CD14-positive monocyte (primary cell): ENCODE measurements at regions not wholly inside any gene's neighbourhood (a gene's known extent, or its start where the extent isn't known, plus 50 kb on each side); places are given as distances from the start of the nearest gene placed in this dataset.

Source experiments
- DNase-seq, 3 donors: peaks; one replicate each; pipeline ENCODE4 v3.0.0-alpha.2; 2011 to 2022
- H2AFZ ChIP-seq: 2 replicates; pipeline ENCODE4 v1.6.0; 2012; ENCODE audit warnings: mild to moderate bottlenecking, low read depth, low read length, inconsistent platforms; ENCODE audit not compliant: insufficient read depth, poor library complexity, severe bottlenecking
- H3K27ac ChIP-seq, 2 donors: 1 replicate in 1 of 2; 2 replicates in 1 of 2; pipeline ENCODE4 v1.5.1; 2012 to 2013; ENCODE audit warnings: low read length in 2 of 2, control low read depth in 1 of 2, inconsistent platforms in 1 of 2, low read depth in 1 of 2, mild to moderate bottlenecking in 1 of 2
- H3K27me3 ChIP-seq, 2 donors: one replicate each; pipeline versions ENCODE4 v1.6.0 to v1.6.1; 2011 to 2013; ENCODE audit warnings: low read length in 2 of 2; ENCODE audit not compliant: control insufficient read depth in 2 of 2, insufficient read depth in 2 of 2
- H3K36me3 ChIP-seq, 2 donors: replicated peaks in 1 of 2; 1 replicate in 1 of 2; 2 replicates in 1 of 2; pipeline versions ENCODE4 v1.5.1 to v1.6.1; 2012 to 2013; ENCODE audit warnings: low read length in 2 of 2, control low read depth in 1 of 2, inconsistent platforms in 1 of 2, mild to moderate bottlenecking in 1 of 2; ENCODE audit not compliant: insufficient read depth in 2 of 2, control insufficient read depth in 1 of 2
- H3K4me1 ChIP-seq, 2 donors: 1 replicate in 1 of 2; 2 replicates in 1 of 2; pipeline versions ENCODE4 v1.5.1 to v1.6.1; 2012 to 2013; ENCODE audit warnings: low read length in 2 of 2, control low read depth in 1 of 2, inconsistent platforms in 1 of 2, mild to moderate bottlenecking in 1 of 2, moderate library complexity in 1 of 2; ENCODE audit not compliant: insufficient read depth in 2 of 2, control insufficient read depth in 1 of 2
- H3K4me2 ChIP-seq: replicated peaks from 2 replicates; pipeline ENCODE3; 2012; ENCODE audit warnings: low read length, moderate library complexity, mild to moderate bottlenecking; ENCODE audit not compliant: poor library complexity, severe bottlenecking; ENCODE audit errors: extremely low read depth
- H3K4me3 ChIP-seq, 3 experiments: fragments of 200-600 bp in 1 of 3; sonication (generic) in 1 of 3; replicated peaks in 1 of 3; 1 replicate in 2 of 3; 2 replicates in 1 of 3; pipeline ENCODE4 v1.5.1; 2011 to 2013; ENCODE audit warnings: low read length in 3 of 3, mild to moderate bottlenecking in 3 of 3, control low read depth in 2 of 3, low read depth in 2 of 3, inconsistent platforms in 1 of 3, moderate library complexity in 1 of 3
- H3K79me2 ChIP-seq: 2 replicates; pipeline ENCODE4 v1.6.0; 2012; ENCODE audit warnings: mild to moderate bottlenecking, control low read depth, inconsistent platforms, low read length, moderate library complexity; ENCODE audit not compliant: insufficient read depth
- H3K9ac ChIP-seq: 2 replicates; pipeline ENCODE4 v1.6.0; 2017; ENCODE audit warnings: low read length, mild to moderate bottlenecking; ENCODE audit not compliant: insufficient read depth, poor library complexity, severe bottlenecking
- H3K9me3 ChIP-seq, 2 donors: replicated peaks in 1 of 2; 1 replicate in 1 of 2; 2 replicates in 1 of 2; pipeline versions ENCODE4 v1.5.1 to v1.6.1; 2012 to 2013; ENCODE audit warnings: low read length in 2 of 2, control low read depth in 1 of 2; ENCODE audit not compliant: control insufficient read depth in 1 of 2, insufficient read depth in 1 of 2
- H4K20me1 ChIP-seq: 2 replicates; pipeline ENCODE4 v1.6.0; 2012; ENCODE audit warnings: mild to moderate bottlenecking, low read length, control low read depth, moderate library complexity; ENCODE audit not compliant: insufficient read depth
- H3K27ac Mint-ChIP-seq, 7 donors: one replicate each; pipeline ENCODE4 v1.8.0; 2020; ENCODE audit warnings: mild to moderate bottlenecking in 7 of 7, mixed read lengths in 7 of 7, moderate library complexity in 6 of 7, inconsistent platforms in 2 of 7
- H3K27me3 Mint-ChIP-seq, 3 donors: one replicate each; pipeline ENCODE4 v1.8.0; 2021 to 2022; ENCODE audit warnings: low read depth in 3 of 3, mild to moderate bottlenecking in 3 of 3, mixed read lengths in 3 of 3, moderate library complexity in 3 of 3, inconsistent platforms in 1 of 3
- H3K36me3 Mint-ChIP-seq, 2 donors: one replicate each; pipeline ENCODE4 v1.8.0; 2020; ENCODE audit warnings: mixed read lengths in 2 of 2, inconsistent platforms in 1 of 2, mild to moderate bottlenecking in 1 of 2
- H3K4me1 Mint-ChIP-seq: one replicate; pipeline ENCODE4 v1.8.0; 2020; ENCODE audit warnings: mild to moderate bottlenecking, mixed read lengths
- H3K4me3 Mint-ChIP-seq, 2 donors: one replicate each; pipeline ENCODE4 v1.8.0; 2020; ENCODE audit warnings: mild to moderate bottlenecking in 2 of 2, mixed read lengths in 2 of 2, moderate library complexity in 1 of 2
- H3K9me3 Mint-ChIP-seq, 7 donors: one replicate each; pipeline ENCODE4 v1.8.0; 2020 to 2022; ENCODE audit warnings: mixed read lengths in 7 of 7, mild to moderate bottlenecking in 6 of 7, moderate library complexity in 6 of 7, inconsistent platforms in 2 of 7
- WGBS: methylation state at CpG from one replicate; pipeline ENCODE4 v1.1.5; 2013; ENCODE audit warnings: missing lambda C conversion rate; ENCODE audit not compliant: insufficient coverage; 5-methylcytosine and 5-hydroxymethylcytosine counted together
- intact Hi-C, 2 donors: fragments of 100-400 bp; cut with micrococcal nuclease; formaldehyde crosslinking; loops; one replicate each; pipeline versions ENCODE4 v1.15.0 to v1.15.1; 2023
- TF ChIP-seq, protein P1 (sequence below): fragments of 200-600 bp; IDR thresholded peaks from one replicate; pipeline ENCODE4 v1.8.0; 2022; ENCODE audit warnings: antibody characterized with exemption, mild to moderate bottlenecking

DNA sequence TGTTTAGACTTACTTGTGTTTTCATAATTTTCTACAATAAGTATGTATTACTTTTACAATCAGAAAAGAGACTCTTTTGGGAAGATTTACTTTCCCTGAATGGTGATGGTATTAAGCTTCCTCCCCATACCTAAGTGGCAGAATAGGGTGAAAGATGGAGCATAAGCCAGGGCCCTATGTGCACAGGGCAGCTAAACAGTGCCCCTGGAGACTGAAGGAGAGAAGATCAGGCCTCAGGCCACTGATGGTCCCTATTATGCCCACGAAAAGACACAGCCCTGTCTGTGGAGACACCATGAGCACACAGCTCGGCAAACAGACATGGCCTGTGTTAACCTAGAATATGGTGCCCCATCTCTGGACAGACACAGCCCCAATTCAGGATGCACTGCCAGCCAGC, 139.4 kb downstream of the OAT start:
- intact Hi-C loops, result no loop called here
- Histone ChIP-seq H3K4me2 (no peak overlapping the region), H3K27ac (peak overlapping the region in 1 of 2 donors; percentile 24), H4K20me1 (no peaks in the 10 kb centered on the region), H2AFZ (peak overlapping the region; percentile 49), H3K79me2 (no peaks in the 10 kb centered on the region), H3K4me3 (no peak overlapping the region), H3K4me1 (peaks cover 11 to 17% of the 10 kb centered on the region in 2 donors), H3K9ac (no peak overlapping the region), H3K36me3 (no peaks in the 10 kb centered on the region), H3K9me3 (peaks cover 0 to 12% of the 10 kb centered on the region in 2 donors), H3K27me3 (no peaks in the 10 kb centered on the region)
- TF ChIP-seq, protein P1, sequence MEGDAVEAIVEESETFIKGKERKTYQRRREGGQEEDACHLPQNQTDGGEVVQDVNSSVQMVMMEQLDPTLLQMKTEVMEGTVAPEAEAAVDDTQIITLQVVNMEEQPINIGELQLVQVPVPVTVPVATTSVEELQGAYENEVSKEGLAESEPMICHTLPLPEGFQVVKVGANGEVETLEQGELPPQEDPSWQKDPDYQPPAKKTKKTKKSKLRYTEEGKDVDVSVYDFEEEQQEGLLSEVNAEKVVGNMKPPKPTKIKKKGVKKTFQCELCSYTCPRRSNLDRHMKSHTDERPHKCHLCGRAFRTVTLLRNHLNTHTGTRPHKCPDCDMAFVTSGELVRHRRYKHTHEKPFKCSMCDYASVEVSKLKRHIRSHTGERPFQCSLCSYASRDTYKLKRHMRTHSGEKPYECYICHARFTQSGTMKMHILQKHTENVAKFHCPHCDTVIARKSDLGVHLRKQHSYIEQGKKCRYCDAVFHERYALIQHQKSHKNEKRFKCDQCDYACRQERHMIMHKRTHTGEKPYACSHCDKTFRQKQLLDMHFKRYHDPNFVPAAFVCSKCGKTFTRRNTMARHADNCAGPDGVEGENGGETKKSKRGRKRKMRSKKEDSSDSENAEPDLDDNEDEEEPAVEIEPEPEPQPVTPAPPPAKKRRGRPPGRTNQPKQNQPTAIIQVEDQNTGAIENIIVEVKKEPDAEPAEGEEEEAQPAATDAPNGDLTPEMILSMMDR, result no peak
- H3K27me3 Mint-ChIP-seq, result peaks cover 0 to 2% (median 1%) of the 10 kb centered on the region in 3 donors
- peak overlapping the region in 4 of 7 donors; percentile 13 to 85 (median 36) for H3K27ac Mint-ChIP-seq
- peaks cover 1 to 6% of the 10 kb centered on the region in 2 donors for H3K36me3 Mint-ChIP-seq
- WGBS, result 100% methylated on average over 2 of the region's 2 CpGs
- peaks cover 3 to 8% (median 6%) of the 10 kb centered on the region in 7 donors for H3K9me3 Mint-ChIP-seq
- no peak overlapping the region for H3K4me3 Mint-ChIP-seq
- DNase-seq, result no peak
- peaks cover 24% of the 10 kb centered on the region for H3K4me1 Mint-ChIP-seq

DNA sequence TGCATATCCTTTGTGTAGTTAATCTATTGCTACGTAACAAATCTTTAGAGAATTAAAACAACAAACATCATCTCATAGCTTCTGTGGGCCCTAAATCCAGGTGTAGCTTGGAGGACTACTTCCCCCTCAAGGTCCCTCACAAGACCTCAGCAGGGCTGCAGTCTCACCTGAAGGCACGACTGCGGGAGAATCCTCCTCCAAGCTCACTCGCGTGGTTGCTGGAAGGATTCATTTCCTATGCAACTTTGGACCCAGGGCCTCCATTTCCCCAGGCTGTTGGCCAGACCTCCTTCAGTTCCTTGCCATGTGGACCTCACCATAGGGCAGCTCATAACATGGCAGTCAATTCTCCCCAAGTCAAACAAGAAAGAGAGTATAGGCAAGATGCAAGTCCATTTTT, 140.4 kb downstream of the OAT start:
- H3K4me1 Mint-ChIP-seq, result peaks cover 16% of the 10 kb centered on the region
- Histone ChIP-seq H3K4me1 (peaks cover 10 to 12% of the 10 kb centered on the region in 2 donors), H3K4me3 (no peak overlapping the region), H3K4me2 (no peak overlapping the region), H3K27ac (no peak overlapping the region), H2AFZ (no peak overlapping the region), H3K9ac (no peak overlapping the region), H3K79me2 (no peaks in the 10 kb centered on the region), H3K9me3 (peaks cover 6 to 12% of the 10 kb centered on the region in 2 donors), H3K27me3 (no peaks in the 10 kb centered on the region), H4K20me1 (no peaks in the 10 kb centered on the region), H3K36me3 (no peaks in the 10 kb centered on the region)
- 100% methylated on average over 4 of the region's 5 CpGs for WGBS
- TF ChIP-seq, protein P1, result no peak
- H3K27me3 Mint-ChIP-seq, result peaks cover 0 to 2% (median 1%) of the 10 kb centered on the region in 3 donors
- intact Hi-C loops, result no loop called here
- H3K9me3 Mint-ChIP-seq, result peaks cover 3 to 16% (median 10%) of the 10 kb centered on the region in 7 donors
- no peak overlapping the region for H3K27ac Mint-ChIP-seq
- no peak overlapping the region for H3K4me3 Mint-ChIP-seq
- no peak for DNase-seq
- H3K36me3 Mint-ChIP-seq, result peaks cover 1 to 6% of the 10 kb centered on the region in 2 donors
